HCT116 (cell line): ENCODE measurements at regions not wholly inside any gene's neighbourhood (a gene's known extent, or its start where the extent isn't known, plus 50 kb on each side); places are given as distances from the start of the nearest gene placed in this dataset.
"Not testable (repeated sequence)": the region's sequence is repeated elsewhere in the genome, so short reads cannot be mapped to it uniquely, and the experiment has no call there.

Source experiments
- ATAC-seq: fragments of 200-7000 bp; cut with Tn5 transposase; 2 replicates; pipeline ENCODE4 v1.9.1; 2020; ENCODE audit warnings: mild to moderate bottlenecking, moderate library complexity
- BruUV-seq: library from RNA; stranded (reverse); fragments of 400-500 nt; replicated peaks from 2 replicates; lab custom pipeline; 2021; lab: Mats Ljungman, UMichigan
- CTCF ChIA-PET: fragments of 300-600 bp; sonication (Branson Sonifier 250); formaldehyde crosslinking; loops from one replicate; lab custom pipeline; 2021; ENCODE audit warnings: antibody characterized with exemption; lab: Charles Lee
- POLR2A ChIA-PET: fragments of 300-600, 350-600 bp; sonication (Branson Sonifier 250); formaldehyde crosslinking; loops from one replicate; lab custom pipeline; 2021; ENCODE audit warnings: antibody characterized with exemption; lab: Charles Lee
- RAD21 ChIA-PET, 2 experiments: fragments of 300-600 bp; sonication (Branson Sonifier 250); formaldehyde crosslinking; loops; one replicate each; lab custom pipeline; 2023; ENCODE audit warnings: low total read pairs in 2 of 2; ENCODE audit not compliant: uncharacterized antibody in 2 of 2, unreplicated experiment in 2 of 2, low non-redundant PET in 1 of 2; lab: Charles Lee
- DNase-seq: peaks from one replicate; pipeline ENCODE4 v3.0.0-alpha.2; 2010; ENCODE audit warnings: low read depth, low spot score
- H2AFZ ChIP-seq: fragments of 200-600 bp; shearing (Covaris generic), sonication (generic); 2 replicates; pipeline ENCODE4 v1.6.1; 2017; ENCODE audit warnings: low read depth, mixed run types, mixed read lengths, antibody characterized with exemption, low read length; ENCODE audit not compliant: poor library complexity, severe bottlenecking
- H3K27ac ChIP-seq: 2 replicates; pipeline ENCODE4 v1.5.1; 2012; ENCODE audit warnings: low read depth, low read length
- H3K27me3 ChIP-seq: fragments of 200-600 bp; sonication (generic); 2 replicates; pipeline ENCODE4 v1.6.1; 2016; ENCODE audit warnings: mixed run types, low read length, mixed read lengths; ENCODE audit not compliant: insufficient read depth
- H3K36me3 ChIP-seq, 2 experiments: fragments of 200-500 bp in 1 of 2; fragments of 200-600 bp in 1 of 2; sonication (Bioruptor generic) in 1 of 2; sonication (generic) in 1 of 2; 2 replicates each; pipeline versions ENCODE4 v1.5.1 to v1.6.1; 2014 to 2016; ENCODE audit warnings: low read length in 2 of 2, inconsistent platforms in 1 of 2, mixed read lengths in 1 of 2, mixed run types in 1 of 2; ENCODE audit not compliant: insufficient read depth in 2 of 2, control insufficient read depth in 1 of 2
- H3K4me1 ChIP-seq, 2 experiments: fragments of 200-600 bp in 1 of 2; sonication (generic) in 1 of 2; 2 replicates each; pipeline versions ENCODE4 v1.5.1 to v1.6.1; 2012 to 2017; ENCODE audit warnings: low read length in 2 of 2, inconsistent platforms in 1 of 2, mild to moderate bottlenecking in 1 of 2, mixed read lengths in 1 of 2, mixed run types in 1 of 2, moderate library complexity in 1 of 2; ENCODE audit not compliant: insufficient read depth in 2 of 2, control insufficient read depth in 1 of 2
- H3K4me2 ChIP-seq: fragments of 200-600 bp; sonication (generic); 2 replicates; pipeline ENCODE4 v1.6.1; 2017; ENCODE audit warnings: mixed run types, low read length, mixed read lengths
- H3K4me3 ChIP-seq, 2 experiments: fragments of 200-600 bp in 1 of 2; sonication (generic) in 1 of 2; replicated peaks in 1 of 2; 2 replicates each; pipeline ENCODE4 v1.5.1; 2011 to 2016; ENCODE audit warnings: low read length in 2 of 2, control low read depth in 1 of 2, low read depth in 1 of 2, mild to moderate bottlenecking in 1 of 2, mixed read lengths in 1 of 2, mixed run types in 1 of 2
- H3K79me2 ChIP-seq: fragments of 200-600 bp; sonication (generic); 2 replicates; pipeline ENCODE4 v1.6.1; 2017; ENCODE audit warnings: mild to moderate bottlenecking, mixed run types, low read length, moderate library complexity, mixed read lengths; ENCODE audit not compliant: insufficient read depth
- H3K9ac ChIP-seq: fragments of 200-600 bp; sonication (generic); 2 replicates; pipeline ENCODE4 v1.6.1; 2016; ENCODE audit warnings: low read length, mixed read lengths
- H3K9me2 ChIP-seq: fragments of 200-600 bp; sonication (generic), shearing (Covaris generic); 2 replicates; pipeline ENCODE4 v1.6.1; 2017; ENCODE audit warnings: mixed run types, mild to moderate bottlenecking, moderate library complexity; ENCODE audit not compliant: insufficient read depth
- H3K9me3 ChIP-seq, 2 experiments: fragments of 200-500 bp in 1 of 2; fragments of 200-600 bp in 1 of 2; sonication (Bioruptor generic) in 1 of 2; sonication (generic) in 1 of 2; 2 replicates each; pipeline ENCODE4 v1.6.1; 2014 to 2017; ENCODE audit warnings: low read length in 2 of 2, mixed read lengths in 2 of 2, inconsistent platforms in 1 of 2, low read depth in 1 of 2, mild to moderate bottlenecking in 1 of 2, mixed run types in 1 of 2, moderate library complexity in 1 of 2; ENCODE audit not compliant: control insufficient read depth in 1 of 2, insufficient read depth in 1 of 2
- H4K20me1 ChIP-seq: fragments of 200-600 bp; sonication (generic), shearing (Covaris generic); 2 replicates; pipeline ENCODE4 v1.6.1; 2017; ENCODE audit warnings: mixed run types, mild to moderate bottlenecking, moderate library complexity; ENCODE audit not compliant: insufficient read depth
- ATF3 ChIP-seq: IDR thresholded peaks from 2 replicates; pipeline ENCODE4 v1.6.1; 2012
- FOSL1 ChIP-seq: IDR thresholded peaks from 2 replicates; pipeline ENCODE4 v1.6.1; 2012; ENCODE audit warnings: low read depth
- POLR2A ChIP-seq: IDR thresholded peaks from 2 replicates; pipeline ENCODE4 v1.7.0; 2011; ENCODE audit warnings: borderline replicate concordance; ENCODE audit not compliant: insufficient read depth, insufficient read length; ENCODE audit errors: extremely low read depth
- intact Hi-C: fragments of 100-400 bp; cut with micrococcal nuclease; formaldehyde crosslinking; loops from 2 replicates; pipeline ENCODE4 v1.10.0; 2022

DNA sequence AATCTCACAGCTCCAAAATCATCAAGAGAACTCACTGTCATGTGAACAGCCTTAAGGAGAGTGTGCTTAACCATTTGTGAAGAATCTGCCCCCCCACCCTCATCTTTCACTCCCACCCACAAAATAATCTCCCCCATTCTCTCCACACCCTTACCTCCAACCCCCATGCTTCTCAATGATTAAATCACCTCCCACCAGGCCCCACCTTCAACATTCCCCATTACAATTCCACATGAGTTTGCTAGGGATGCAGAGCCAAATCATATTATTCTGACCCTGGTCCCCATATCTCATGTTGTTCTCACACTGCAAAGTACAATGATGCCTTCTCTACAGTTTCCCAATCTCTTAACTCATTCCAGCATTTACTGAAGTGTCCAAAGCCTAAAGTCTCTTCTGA is 232.9 kb downstream of the CWH43 start:
- BruUV-seq, H3K4me1 ChIP-seq, H3K79me2 ChIP-seq, H3K9ac ChIP-seq, intact Hi-C loops, CTCF ChIA-PET, POLR2A ChIA-PET, H3K4me2 ChIP-seq, ATAC-seq, H3K4me3 ChIP-seq, H2AFZ ChIP-seq, DNase-seq, H3K36me3 ChIP-seq, H3K9me2 ChIP-seq, H3K27ac ChIP-seq, H4K20me1 ChIP-seq, H3K27me3 ChIP-seq, RAD21 ChIA-PET: not testable (repeated sequence)
- peaks cover 9 to 27% of the 10 kb centered on the region in 2 experiments; a peak in 2 of 4 replicates for H3K9me3 ChIP-seq

- H2AFZ ChIP-seq, RAD21 ChIA-PET, H3K36me3 ChIP-seq, CTCF ChIA-PET, intact Hi-C loops, DNase-seq, H3K27ac ChIP-seq, H3K4me2 ChIP-seq, H3K4me1 ChIP-seq, H3K4me3 ChIP-seq, ATAC-seq, H3K27me3 ChIP-seq, H4K20me1 ChIP-seq, H3K79me2 ChIP-seq, POLR2A ChIA-PET, H3K9ac ChIP-seq, BruUV-seq, H3K9me2 ChIP-seq: not testable (repeated sequence)
- peaks cover 9 to 27% of the 10 kb centered on the region in 2 experiments; a peak in 2 of 4 replicates for H3K9me3 ChIP-seq
Measured at GRCh38 chr4:49219489-49220225, 233.6 kb downstream of the CWH43 start.

GRCh38 chr4:49221209-49221608 is 235.1 kb downstream of the CWH43 start:
- TF ChIP-seq ATF3 (no peak), FOSL1 (no peak), POLR2A (no peak)
- intact Hi-C loops: no loop called here
- Histone ChIP-seq H3K4me2 (no peak overlapping the region), H3K27me3 (no peaks in the 10 kb centered on the region), H3K36me3 (no peaks in the 10 kb centered on the region), H2AFZ (no peak overlapping the region), H3K4me3 (no peak overlapping the region), H3K9me3 (peaks cover 9 to 27% of the 10 kb centered on the region in 2 experiments; a peak in 2 of 4 replicates), H3K4me1 (no peaks in the 10 kb centered on the region; a peak in 1 of 4 replicates), H3K79me2 (no peaks in the 10 kb centered on the region), H4K20me1 (no peaks in the 10 kb centered on the region), H3K27ac (no peak overlapping the region), H3K9me2 (no peaks in the 10 kb centered on the region), H3K9ac (no peak overlapping the region)
- ChIA-PET POLR2A (no interaction called here), CTCF (no interaction called here), RAD21 (no interaction called here)
- DNase-seq: no peak
- no TSS peak for BruUV-seq
- no peak for ATAC-seq

DNA sequence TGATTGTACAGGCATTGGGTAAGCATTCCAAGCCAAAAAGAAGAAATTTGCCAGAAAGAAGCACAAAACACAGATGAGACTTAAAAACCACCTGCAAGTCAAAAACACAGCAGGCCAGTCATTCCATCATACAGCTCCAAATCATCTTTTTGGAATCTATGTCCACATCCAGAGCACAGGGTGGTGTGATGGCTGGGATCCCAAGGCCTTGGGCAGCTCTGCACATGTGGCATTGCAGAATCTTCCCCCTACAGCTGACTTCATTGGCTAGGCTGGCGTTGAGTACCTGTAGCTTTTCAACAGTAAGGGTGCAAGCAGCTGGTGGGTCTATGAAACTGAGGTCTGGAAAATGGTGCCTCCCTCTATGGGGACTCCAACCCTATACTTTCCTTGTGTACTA is 236.7 kb downstream of the CWH43 start:
- H3K36me3 ChIP-seq, H2AFZ ChIP-seq, CTCF ChIA-PET, ATAC-seq, H3K27ac ChIP-seq, H3K9ac ChIP-seq, BruUV-seq, H3K27me3 ChIP-seq, H3K4me2 ChIP-seq, POLR2A ChIA-PET, intact Hi-C loops, H3K4me1 ChIP-seq, H3K9me2 ChIP-seq, H4K20me1 ChIP-seq, DNase-seq, H3K79me2 ChIP-seq, RAD21 ChIA-PET, H3K4me3 ChIP-seq: not testable (repeated sequence)
- peaks cover 9 to 27% of the 10 kb centered on the region in 2 experiments; a peak in 2 of 4 replicates for H3K9me3 ChIP-seq
